ENCODE measurements at regions not wholly inside any gene's neighbourhood (a gene's known extent, or its start where the extent isn't known, plus 50 kb on each side); places are given as distances from the start of the nearest gene placed in this dataset.

GRCh38 chr6:168384045-168385036 is 56.6 kb upstream of the SMOC2 start:
- DNase-seq = no peak

GRCh38 chr6:168385037-168385759 is 55.8 kb upstream of the SMOC2 start:
- no peak for DNase-seq

GRCh38 chr6:168385858-168386735 is 54.9 kb upstream of the SMOC2 start:
- DNase-seq = no peak

GRCh38 chr6:168386973-168387372 is 54.0 kb upstream of the SMOC2 start:
- no peak for DNase-seq

- no peak for DNase-seq
Measured at GRCh38 chr6:168387426-168387825, 53.6 kb upstream of the SMOC2 start.

- no peak for DNase-seq
Measured at GRCh38 chr6:168387911-168388310, 53.1 kb upstream of the SMOC2 start.

- no peak for DNase-seq
Measured at GRCh38 chr6:168388641-168389633, 52.0 kb upstream of the SMOC2 start.

- DNase-seq = no peak
Measured at GRCh38 chr6:168390749-168391420, 50.1 kb upstream of the SMOC2 start.
